ENCODE measurements at regions not wholly inside any gene's neighbourhood (a gene's known extent, or its start where the extent isn't known, plus 50 kb on each side); places are given as distances from the start of the nearest gene placed in this dataset.
"Not testable (repeated sequence)": the region's sequence is repeated elsewhere in the genome, so short reads cannot be mapped to it uniquely, and the experiment has no call there.

- Histone ChIP-seq H3K27me3 (ENCODE audit: insufficient read depth, low read length, poor library complexity, severe bottlenecking) (no peaks in the 10 kb centered on the region), H3K9me3 (ENCODE audit: insufficient read depth, low read depth, low read length) (peaks cover 12% of the 10 kb centered on the region; the same call in 1 of the 2 replicates), H3K4me3 (ENCODE audit: low read length, poor library complexity, severe bottlenecking) (no peak overlapping the region), H3K4me2 (ENCODE audit: low read depth, low read length, poor library complexity, severe bottlenecking) (no peak overlapping the region), H3K36me3 (ENCODE audit: insufficient read depth, low read length) (no peaks in the 10 kb centered on the region), H4K20me1 (ENCODE audit: insufficient read depth, low read length, poor library complexity, severe bottlenecking) (no peaks in the 10 kb centered on the region), H3K9me2 (replicated peaks; ENCODE audit: low read depth, low read length) (no peaks in the 10 kb centered on the region), H3K4me1 (ENCODE audit: insufficient read depth, low read length, poor library complexity, severe bottlenecking) (no peaks in the 10 kb centered on the region), H2AFZ (ENCODE audit: low read length) (no peak overlapping the region), H3K79me2 (ENCODE audit: insufficient read depth, low read length) (no peaks in the 10 kb centered on the region), H3K9ac (ENCODE audit: low read depth, low read length, poor library complexity, severe bottlenecking) (no peak overlapping the region), H3F3A (ENCODE audit: low read depth) (no peaks in the 10 kb centered on the region)
- TF ChIP-seq EZH2phosphoT487 (IDR thresholded peaks at IDR 0.05; ENCODE audit: borderline replicate concordance) (no peak), CTCF (conservative IDR thresholded peaks at IDR 0.05; ENCODE audit: low read length) (no peak)
Observed at GRCh38 chr22:47497666-47498065, 735.2 kb downstream of the TBC1D22A start.

GRCh38 chr22:47495110-47495509 lies 732.7 kb downstream of the TBC1D22A start:
- H3K79me2 ChIP-seq (ENCODE audit: insufficient read depth, low read length) = no peaks in the 10 kb centered on the region
- H3K27me3 ChIP-seq (ENCODE audit: insufficient read depth, low read length, poor library complexity, severe bottlenecking) = no peaks in the 10 kb centered on the region
- H3K9ac ChIP-seq (ENCODE audit: low read depth, low read length, poor library complexity, severe bottlenecking) = no peak overlapping the region
- H4K20me1 ChIP-seq (ENCODE audit: insufficient read depth, low read length, poor library complexity, severe bottlenecking) = no peaks in the 10 kb centered on the region
- no peak overlapping the region for H3K4me2 ChIP-seq (ENCODE audit: low read depth, low read length, poor library complexity, severe bottlenecking)
- no peaks in the 10 kb centered on the region for H3F3A ChIP-seq (ENCODE audit: low read depth)
- H3K9me3 ChIP-seq (ENCODE audit: insufficient read depth, low read depth, low read length) = peaks cover 9% of the 10 kb centered on the region; the same call in 1 of the 2 replicates
- TF ChIP-seq EZH2phosphoT487 (IDR thresholded peaks at IDR 0.05; ENCODE audit: borderline replicate concordance) = no peak
- TF ChIP-seq CTCF (conservative IDR thresholded peaks at IDR 0.05; ENCODE audit: low read length) = no peak
- no peak overlapping the region for H2AFZ ChIP-seq (ENCODE audit: low read length)
- no peak overlapping the region for H3K4me3 ChIP-seq (ENCODE audit: low read length, poor library complexity, severe bottlenecking)
- no peaks in the 10 kb centered on the region for H3K9me2 ChIP-seq (replicated peaks; ENCODE audit: low read depth, low read length)
- H3K4me1 ChIP-seq (ENCODE audit: insufficient read depth, low read length, poor library complexity, severe bottlenecking) = no peaks in the 10 kb centered on the region
- no peaks in the 10 kb centered on the region for H3K36me3 ChIP-seq (ENCODE audit: insufficient read depth, low read length)

GRCh38 chr22:47488131-47488530 lies 725.7 kb downstream of the TBC1D22A start:
- H3K9me2 ChIP-seq (replicated peaks; ENCODE audit: low read depth, low read length) = not testable (repeated sequence)

GRCh38 chr22:47486569-47487312 lies 724.3 kb downstream of the TBC1D22A start:
- Histone ChIP-seq H3F3A (ENCODE audit: low read depth) (no peaks in the 10 kb centered on the region), H3K79me2 (ENCODE audit: insufficient read depth, low read length) (no peaks in the 10 kb centered on the region), H4K20me1 (ENCODE audit: insufficient read depth, low read length, poor library complexity, severe bottlenecking) (no peaks in the 10 kb centered on the region), H3K4me2 (ENCODE audit: low read depth, low read length, poor library complexity, severe bottlenecking) (no peak overlapping the region), H3K9me2 (replicated peaks; ENCODE audit: low read depth, low read length) (no peaks in the 10 kb centered on the region), H3K9me3 (ENCODE audit: insufficient read depth, low read depth, low read length) (0 out of 2 replicates have a peak, but pooled peaks cover 7% of the 10 kb centered on the region), H3K4me3 (ENCODE audit: low read length, poor library complexity, severe bottlenecking) (no peak overlapping the region), H2AFZ (ENCODE audit: low read length) (no peak overlapping the region), H3K9ac (ENCODE audit: low read depth, low read length, poor library complexity, severe bottlenecking) (no peak overlapping the region), H3K36me3 (ENCODE audit: insufficient read depth, low read length) (no peaks in the 10 kb centered on the region), H3K4me1 (ENCODE audit: insufficient read depth, low read length, poor library complexity, severe bottlenecking) (no peaks in the 10 kb centered on the region), H3K27me3 (ENCODE audit: insufficient read depth, low read length, poor library complexity, severe bottlenecking) (no peaks in the 10 kb centered on the region)
- TF ChIP-seq EZH2phosphoT487 (IDR thresholded peaks at IDR 0.05; ENCODE audit: borderline replicate concordance) (no peak), CTCF (conservative IDR thresholded peaks at IDR 0.05; ENCODE audit: low read length) (no peak)

More at GRCh38 chr22:47488131-47488530, 725.7 kb downstream of the TBC1D22A start:
- H3K4me1 ChIP-seq (ENCODE audit: insufficient read depth, low read length, poor library complexity, severe bottlenecking); H3K9me3 ChIP-seq (ENCODE audit: insufficient read depth, low read depth, low read length); H3K9ac ChIP-seq (ENCODE audit: low read depth, low read length, poor library complexity, severe bottlenecking); H3F3A ChIP-seq (ENCODE audit: low read depth); H3K4me2 ChIP-seq (ENCODE audit: low read depth, low read length, poor library complexity, severe bottlenecking); H3K36me3 ChIP-seq (ENCODE audit: insufficient read depth, low read length); H3K27me3 ChIP-seq (ENCODE audit: insufficient read depth, low read length, poor library complexity, severe bottlenecking); H3K79me2 ChIP-seq (ENCODE audit: insufficient read depth, low read length); H3K4me3 ChIP-seq (ENCODE audit: low read length, poor library complexity, severe bottlenecking); H2AFZ ChIP-seq (ENCODE audit: low read length); H4K20me1 ChIP-seq (ENCODE audit: insufficient read depth, low read length, poor library complexity, severe bottlenecking): not testable (repeated sequence)
